Transverse colon (tissue), 4 donors: ENCODE measurements at regions not wholly inside any gene's neighbourhood (a gene's known extent, or its start where the extent isn't known, plus 50 kb on each side); places are given as distances from the start of the nearest gene placed in this dataset.

Source experiments
- DNase-seq: peaks from one replicate; pipeline ENCODE4 v3.0.0-alpha.2; 2019
- H3K27ac ChIP-seq, 4 donors: fragments of 200-600 bp; sonication (generic); 2 replicates each; pipeline ENCODE4 v1.5.1; 2016 to 2018; ENCODE audit warnings: inconsistent platforms in 4 of 4
- H3K27me3 ChIP-seq: fragments of 200-600 bp; sonication (generic); 2 replicates; pipeline ENCODE4 v1.5.1; 2017; ENCODE audit warnings: inconsistent platforms
- H3K36me3 ChIP-seq, 4 donors: fragments of 200-600 bp; sonication (generic); 2 replicates each; pipeline ENCODE4 v1.5.1; 2017 to 2019; ENCODE audit warnings: inconsistent platforms in 4 of 4
- H3K4me1 ChIP-seq, 4 donors: fragments of 200-600 bp; sonication (generic); 2 replicates each; pipeline ENCODE4 v1.5.1; 2017 to 2020; ENCODE audit warnings: inconsistent platforms in 4 of 4
- H3K4me3 ChIP-seq, 4 donors: fragments of 200-600 bp; sonication (generic); 1 replicate in 1 of 4; 2 replicates in 3 of 4; pipeline versions ENCODE4 v1.5.1 to v1.6.1; 2017 to 2019; ENCODE audit warnings: inconsistent platforms in 4 of 4
- H3K9me3 ChIP-seq, 2 donors: fragments of 200-600 bp; sonication (generic); 2 replicates each; pipeline ENCODE4 v1.5.1; 2017 to 2019; ENCODE audit warnings: inconsistent platforms in 2 of 2
- EP300 ChIP-seq: sonication (generic); formaldehyde crosslinking; IDR thresholded peaks from one replicate; pipeline ENCODE4 v1.6.1; 2017; ENCODE audit warnings: antibody characterized with exemption, low read depth
- POLR2A ChIP-seq: fragments of 450-650 bp; IDR thresholded peaks from one replicate; pipeline ENCODE4 v1.6.1; 2016; ENCODE audit warnings: antibody characterized with exemption, mild to moderate bottlenecking, moderate library complexity
- POLR2AphosphoS5 ChIP-seq, 3 donors: sonication (generic); formaldehyde crosslinking; IDR thresholded peaks; one replicate each; pipeline ENCODE4 v1.6.1; 2016; ENCODE audit warnings: antibody characterized with exemption in 3 of 3
- WGBS, 2 donors: methylation state at CpG; one replicate each; pipeline ENCODE4 v1.1.5; 2018; ENCODE audit warnings: low coverage in 1 of 2; 5-methylcytosine and 5-hydroxymethylcytosine counted together
- in situ Hi-C, 4 donors: fragments of 200-750 bp; cut with MboI; loops; one replicate each; pipeline versions ENCODE4 v1.15.0 to v1.15.1; 2017; ENCODE audit warnings: low sequenced_read_pairs in 3 of 4, low pct_ligation_motif_present in 1 of 4, low pct_unique_long_range_greater_than_20kb in 1 of 4
- intact Hi-C: fragments of 100-400 bp; cut with DNase I; formaldehyde crosslinking; loops from one replicate; pipeline ENCODE4 v1.15.1; 2023; ENCODE audit warnings: low total_unique reads
- small RNA-seq, 4 donors: library from RNA; depleted of rRNA; stranded (forward); fragments of <200 nt; gene quantifications; one replicate each; pipeline ENCODE3, GENCODE V24; 2016
- TF ChIP-seq, protein P1 (sequence below), 5 experiments: fragments of 200-600 bp in 3 of 5; fragments of 450-650 bp in 2 of 5; sonication (generic) in 3 of 5; IDR thresholded peaks; 1 replicate in 2 of 5; 2 replicates in 3 of 5; pipeline ENCODE4 v1.5.1; 2016 to 2017; ENCODE audit warnings: antibody characterized with exemption in 5 of 5, inconsistent platforms in 3 of 5, mild to moderate bottlenecking in 2 of 5, moderate library complexity in 1 of 5

DNA sequence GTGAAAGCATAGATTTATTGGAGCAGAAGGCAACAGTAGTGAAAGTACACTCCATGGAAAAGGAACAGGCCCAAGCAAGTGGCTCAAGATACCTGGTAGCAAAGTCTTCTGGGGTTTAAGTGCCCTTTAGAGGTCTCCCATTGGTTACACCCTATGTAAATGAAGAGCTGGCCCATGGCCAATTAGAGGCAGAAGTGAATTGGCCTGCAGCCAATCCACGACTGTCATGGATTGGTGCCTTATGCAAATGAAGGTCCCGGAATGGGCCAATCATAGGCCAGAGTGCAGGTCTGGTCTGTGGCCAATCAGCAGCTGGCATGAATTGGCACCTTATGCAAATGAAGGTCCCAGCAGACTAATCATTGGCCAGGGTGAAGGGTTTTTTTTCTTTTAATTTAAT, 64.2 kb upstream of the PCSK5 start:
- no peak overlapping the region for H3K4me3 ChIP-seq
- no peaks in the 10 kb centered on the region for H3K9me3 ChIP-seq
- H3K4me1 ChIP-seq: peaks cover 0 to 7% (median 0%) of the 10 kb centered on the region in 4 donors
- intact Hi-C loops: no loop called here
- in situ Hi-C loops: no loop called here
- 43% methylated on average over 2 of the region's 2 CpGs; no CpG with 5 or more reads in 1 of the 2 donors for WGBS, 2 donors
- H3K36me3 ChIP-seq: no peaks in the 10 kb centered on the region
- H3K27ac ChIP-seq: no peak overlapping the region
- TF ChIP-seq, protein P1, sequence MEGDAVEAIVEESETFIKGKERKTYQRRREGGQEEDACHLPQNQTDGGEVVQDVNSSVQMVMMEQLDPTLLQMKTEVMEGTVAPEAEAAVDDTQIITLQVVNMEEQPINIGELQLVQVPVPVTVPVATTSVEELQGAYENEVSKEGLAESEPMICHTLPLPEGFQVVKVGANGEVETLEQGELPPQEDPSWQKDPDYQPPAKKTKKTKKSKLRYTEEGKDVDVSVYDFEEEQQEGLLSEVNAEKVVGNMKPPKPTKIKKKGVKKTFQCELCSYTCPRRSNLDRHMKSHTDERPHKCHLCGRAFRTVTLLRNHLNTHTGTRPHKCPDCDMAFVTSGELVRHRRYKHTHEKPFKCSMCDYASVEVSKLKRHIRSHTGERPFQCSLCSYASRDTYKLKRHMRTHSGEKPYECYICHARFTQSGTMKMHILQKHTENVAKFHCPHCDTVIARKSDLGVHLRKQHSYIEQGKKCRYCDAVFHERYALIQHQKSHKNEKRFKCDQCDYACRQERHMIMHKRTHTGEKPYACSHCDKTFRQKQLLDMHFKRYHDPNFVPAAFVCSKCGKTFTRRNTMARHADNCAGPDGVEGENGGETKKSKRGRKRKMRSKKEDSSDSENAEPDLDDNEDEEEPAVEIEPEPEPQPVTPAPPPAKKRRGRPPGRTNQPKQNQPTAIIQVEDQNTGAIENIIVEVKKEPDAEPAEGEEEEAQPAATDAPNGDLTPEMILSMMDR (IDR thresholded peaks at IDR 0.05): no peak
- TF ChIP-seq POLR2AphosphoS5 (IDR thresholded peaks at IDR 0.05): no peak
- no peak for TF ChIP-seq EP300
- TF ChIP-seq POLR2A: no peak
- no peaks in the 10 kb centered on the region for H3K27me3 ChIP-seq
- DNase-seq: no peak

DNA sequence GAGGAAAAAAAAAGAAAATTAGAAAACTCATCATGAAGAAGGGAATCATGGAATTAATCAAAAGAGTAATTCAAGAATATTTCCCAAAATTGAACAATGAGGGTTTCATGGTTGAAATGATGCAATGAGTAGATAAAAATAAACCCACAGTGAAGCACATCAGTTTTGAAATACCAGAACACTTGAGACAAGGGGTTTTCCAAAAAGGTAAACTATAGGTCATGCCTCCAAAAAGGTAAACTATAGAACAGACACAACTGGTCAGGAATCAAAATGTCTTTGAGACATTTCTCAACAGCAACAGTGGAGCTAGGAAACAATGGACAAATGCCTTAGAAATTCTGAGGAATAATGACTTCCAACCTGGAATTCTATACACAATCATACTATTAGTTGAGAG, 60.2 kb upstream of the PCSK5 start:
- intact Hi-C loops (no loop called here), in situ Hi-C loops (no loop called here)
- Histone ChIP-seq H3K4me1 (peaks cover 0 to 7% (median 0%) of the 10 kb centered on the region in 4 donors), H3K9me3 (no peaks in the 10 kb centered on the region), H3K27me3 (no peaks in the 10 kb centered on the region), H3K36me3 (no peaks in the 10 kb centered on the region), H3K27ac (no peak overlapping the region), H3K4me3 (no peak overlapping the region)
- TF ChIP-seq POLR2AphosphoS5 (IDR thresholded peaks at IDR 0.05) (no peak), EP300 (no peak), POLR2A (no peak)
- TF ChIP-seq, protein P1 (IDR thresholded peaks at IDR 0.05): no peak
- DNase-seq: no peak

DNA sequence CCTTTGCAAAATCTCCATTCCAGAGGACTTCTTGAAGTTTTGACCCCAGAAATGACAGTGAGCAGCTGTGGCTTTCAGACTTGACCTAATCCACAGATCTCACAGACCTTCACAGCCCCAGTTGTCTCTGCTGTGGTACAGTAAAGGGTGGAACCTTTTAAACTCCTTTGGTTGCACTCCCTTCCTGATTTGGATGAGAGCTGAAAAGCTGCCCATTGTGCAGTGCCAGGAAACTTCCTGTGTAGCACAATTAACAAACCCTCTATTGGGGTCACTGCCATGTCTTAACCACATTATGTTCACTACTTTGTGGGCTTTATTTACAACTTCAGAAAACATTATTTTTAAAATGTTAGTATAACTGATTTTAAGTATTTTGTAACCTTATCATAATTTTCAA, 56.7 kb upstream of the PCSK5 start:
- Histone ChIP-seq H3K9me3 (no peaks in the 10 kb centered on the region), H3K27ac (no peak overlapping the region), H3K4me1 (no peaks in the 10 kb centered on the region), H3K27me3 (no peaks in the 10 kb centered on the region), H3K36me3 (no peaks in the 10 kb centered on the region), H3K4me3 (no peak overlapping the region)
- DNase-seq: no peak
- in situ Hi-C loops: no loop called here
- intact Hi-C loops: no loop called here
- TF ChIP-seq POLR2AphosphoS5 (IDR thresholded peaks at IDR 0.05) (no peak), EP300 (no peak)
- TF ChIP-seq, protein P1 (IDR thresholded peaks at IDR 0.05): no peak

DNA sequence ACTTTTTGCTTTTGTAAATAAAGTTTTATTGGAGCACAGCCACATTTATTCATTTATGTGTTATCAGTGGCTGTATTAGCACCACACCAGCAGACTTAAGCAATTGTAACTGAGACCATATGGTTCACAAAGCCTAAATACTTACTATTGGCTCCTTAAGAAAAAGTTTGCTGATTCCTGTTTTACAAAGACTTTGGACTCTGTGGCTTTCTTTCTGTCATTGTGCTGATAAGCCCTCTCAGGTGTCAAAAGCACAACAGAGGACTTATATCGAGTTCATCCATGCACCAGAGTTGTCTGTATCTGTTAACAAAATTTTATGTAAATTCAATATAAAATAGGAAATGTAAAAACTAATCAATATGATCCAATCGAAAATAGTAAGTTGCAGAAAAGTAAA, 55.6 kb upstream of the PCSK5 start:
- intact Hi-C loops (no loop called here), in situ Hi-C loops (no loop called here)
- WGBS, 2 donors: 53 to 65% methylated on average over 2 of the region's 2 CpGs
- Histone ChIP-seq H3K4me3 (no peak overlapping the region), H3K27me3 (no peaks in the 10 kb centered on the region), H3K36me3 (no peaks in the 10 kb centered on the region), H3K4me1 (no peaks in the 10 kb centered on the region), H3K9me3 (no peaks in the 10 kb centered on the region), H3K27ac (no peak overlapping the region)
- DNase-seq: no peak
- TF ChIP-seq EP300: no peak
- TF ChIP-seq, protein P1 (IDR thresholded peaks at IDR 0.05): no peak
- TF ChIP-seq POLR2AphosphoS5 (IDR thresholded peaks at IDR 0.05): no peak
- TF ChIP-seq POLR2A: no peak

Small RNA genes in the stretch of these regions (small RNA-seq; reads per million reads assigned to genes)
- gene RNU6-1228P: 0 reads per million in 4 donors
